SKM-1 treated with dmso at 0.1 percent for 144 hours (cell line): ENCODE measurements at regions not wholly inside any gene's neighbourhood (a gene's known extent, or its start where the extent isn't known, plus 50 kb on each side); places are given as distances from the start of the nearest gene placed in this dataset.

Source experiments
- DNase-seq: peaks from one replicate; lab custom pipeline; 2025; ENCODE audit not compliant: unreplicated experiment; lab: John Stamatoyannopoulos, UW

GRCh38 chr12:66903782-66904396 lies 225.0 kb upstream of the GRIP1 start:
- DNase-seq, result no peak

- DNase-seq, result no peak
Measured at GRCh38 chr12:66905201-66905600, 226.3 kb upstream of the GRIP1 start.

DNA sequence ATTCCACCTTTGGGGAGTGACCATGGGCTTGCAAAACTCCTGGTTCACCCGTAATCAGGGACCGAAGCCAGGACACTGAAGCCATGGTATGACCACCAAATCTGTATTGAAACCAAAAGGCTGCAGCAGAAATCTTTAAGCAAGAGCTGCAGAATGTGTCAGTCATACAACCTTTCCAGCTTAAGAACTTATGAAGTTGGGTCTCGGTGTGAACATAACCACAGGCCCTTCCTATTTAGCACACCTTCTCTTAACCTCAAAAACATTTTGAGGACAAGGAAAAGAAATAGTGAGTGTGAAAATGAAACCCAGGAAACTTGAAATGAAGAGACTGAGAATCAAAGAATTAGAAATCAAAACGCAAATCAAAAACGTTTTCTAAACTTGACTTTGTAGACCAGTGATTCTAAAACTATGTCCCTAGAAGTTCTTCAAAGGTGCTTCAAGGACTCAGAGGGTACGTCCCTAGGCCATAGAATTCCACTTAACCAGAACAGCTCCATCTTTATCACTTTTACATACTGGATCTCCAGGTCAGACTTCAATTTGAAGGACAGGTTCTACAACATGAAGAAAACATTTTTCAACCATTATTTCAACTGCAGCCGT lies 231.6 kb upstream of the GRIP1 start:
- no peak for DNase-seq

GRCh38 chr12:66915306-66915904 lies 236.5 kb upstream of the GRIP1 start:
- no peak for DNase-seq

DNA sequence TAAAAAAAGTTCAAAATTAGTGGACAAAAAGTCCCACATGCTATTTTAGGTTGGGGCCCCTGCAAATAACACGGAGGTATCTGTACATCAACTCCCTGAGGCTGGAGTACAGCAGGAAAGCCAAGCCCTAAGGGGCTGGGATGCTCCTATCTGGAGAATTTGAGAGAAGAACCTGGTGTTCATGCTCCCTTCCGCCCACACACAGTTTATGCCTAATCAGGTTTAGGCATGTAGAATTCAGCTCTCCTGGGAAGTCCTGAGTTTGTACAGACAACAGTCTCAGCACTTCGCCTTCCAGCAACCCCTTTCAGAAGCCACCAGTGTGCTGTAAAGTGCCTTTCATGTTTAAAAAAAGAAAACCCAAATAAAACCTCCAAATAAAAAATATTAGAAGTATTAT lies 237.3 kb upstream of the GRIP1 start:
- DNase-seq, result no peak

- no peak for DNase-seq
Measured at GRCh38 chr12:66919466-66919865, 240.6 kb upstream of the GRIP1 start.

DNA sequence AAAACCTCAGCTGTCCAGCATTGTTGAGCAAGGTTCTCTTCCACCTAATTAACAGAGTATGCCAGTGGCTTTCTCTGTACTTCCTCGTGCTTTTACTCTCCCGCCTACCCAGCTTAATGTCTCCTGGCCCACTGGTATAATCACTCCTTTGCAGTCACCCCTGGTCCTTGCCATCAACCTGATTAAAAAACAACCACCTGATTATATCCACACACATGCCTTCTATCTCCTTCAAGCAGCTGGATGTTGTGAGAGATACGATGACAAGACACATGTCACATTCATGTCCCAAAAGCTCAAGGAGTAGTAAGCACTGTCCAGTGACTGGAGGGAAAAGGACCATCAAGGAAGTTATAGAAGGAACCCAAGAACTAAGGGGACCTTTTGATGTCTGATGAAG lies 241.3 kb upstream of the GRIP1 start:
- DNase-seq, result no peak

GRCh38 chr12:66921151-66921550 lies 242.3 kb upstream of the GRIP1 start:
- DNase-seq, result no peak

DNA sequence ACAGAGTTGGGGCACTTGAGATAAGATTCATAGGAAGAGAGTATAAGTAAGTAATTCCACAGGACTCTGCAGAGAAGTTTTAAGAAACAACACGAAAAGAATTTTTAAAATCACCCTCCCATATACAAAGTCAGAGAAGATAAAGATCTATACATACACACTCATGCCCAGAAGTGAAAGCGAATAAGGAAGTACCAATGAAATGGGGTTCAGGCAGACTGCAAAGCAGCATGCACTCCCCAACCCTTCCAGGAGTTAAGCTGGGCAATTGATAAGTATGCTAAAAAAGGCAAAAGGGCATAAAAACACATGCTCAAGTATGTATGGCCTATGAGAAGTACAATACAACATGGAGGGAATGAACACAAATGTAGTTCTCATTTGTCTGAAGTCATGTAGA lies 246.2 kb upstream of the GRIP1 start:
- no peak for DNase-seq

GRCh38 chr12:66929121-66929520 lies 250.2 kb upstream of the GRIP1 start:
- DNase-seq, result no peak

DNA sequence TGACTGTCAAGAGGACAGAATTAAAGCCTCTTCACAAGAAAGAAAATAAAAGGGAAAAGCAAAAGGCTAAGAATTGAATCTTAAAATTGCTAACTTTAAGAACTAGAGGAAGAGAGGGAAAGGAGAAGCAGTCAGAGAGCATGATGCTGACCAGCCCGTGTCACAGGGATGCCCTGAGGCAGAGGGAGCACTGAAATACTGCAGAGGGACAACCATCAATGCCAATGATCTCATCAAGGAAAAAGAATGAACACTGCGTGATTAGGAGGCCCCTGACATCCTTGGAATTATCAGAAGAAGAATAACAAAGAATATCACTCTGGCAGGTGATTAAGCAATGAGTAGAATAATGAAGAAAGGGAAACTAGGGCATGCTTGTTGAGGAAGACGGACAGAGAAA lies 252.2 kb upstream of the GRIP1 start:
- DNase-seq, result no peak

DNA sequence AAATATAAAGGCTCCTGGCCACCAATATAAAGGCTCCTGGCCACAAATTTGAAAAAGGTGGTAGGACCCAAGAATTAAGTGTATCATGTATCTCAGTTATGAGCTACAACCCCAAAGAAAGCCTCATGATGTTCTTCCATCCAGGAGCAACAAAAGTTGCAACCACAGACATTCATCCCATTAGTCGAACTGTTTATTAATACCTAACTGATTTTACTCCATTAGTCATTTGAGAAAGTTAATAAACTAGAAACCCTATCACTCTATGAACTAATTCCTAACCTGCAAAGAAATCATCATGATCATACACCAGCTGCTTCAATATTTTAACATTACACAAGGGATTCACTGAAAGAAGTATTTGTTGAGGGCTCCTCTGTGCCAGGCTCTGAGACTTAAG lies 253.2 kb upstream of the GRIP1 start:
- DNase-seq, result no peak

- no peak for DNase-seq
Measured at GRCh38 chr12:66934302-66935062, 255.6 kb upstream of the GRIP1 start.

DNA sequence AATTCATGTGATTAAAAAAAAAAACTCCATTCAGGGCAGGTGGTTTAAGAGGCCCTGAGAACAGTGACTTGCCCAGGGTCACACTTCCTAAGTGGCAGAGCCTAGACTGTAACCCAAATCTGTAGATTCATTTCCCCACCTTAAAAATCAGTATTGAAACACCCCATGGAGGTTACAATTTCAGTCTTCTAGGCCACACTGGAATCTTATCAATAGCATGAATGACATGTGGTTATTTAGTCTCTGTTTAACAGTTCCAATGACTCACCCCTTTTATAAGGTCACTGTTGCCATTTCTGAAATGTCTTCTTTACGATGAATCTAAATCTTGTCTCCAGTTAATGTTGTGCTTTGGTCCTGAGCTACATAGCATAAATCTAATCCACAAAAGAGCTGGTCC lies 262.3 kb upstream of the GRIP1 start:
- no peak for DNase-seq

DNA sequence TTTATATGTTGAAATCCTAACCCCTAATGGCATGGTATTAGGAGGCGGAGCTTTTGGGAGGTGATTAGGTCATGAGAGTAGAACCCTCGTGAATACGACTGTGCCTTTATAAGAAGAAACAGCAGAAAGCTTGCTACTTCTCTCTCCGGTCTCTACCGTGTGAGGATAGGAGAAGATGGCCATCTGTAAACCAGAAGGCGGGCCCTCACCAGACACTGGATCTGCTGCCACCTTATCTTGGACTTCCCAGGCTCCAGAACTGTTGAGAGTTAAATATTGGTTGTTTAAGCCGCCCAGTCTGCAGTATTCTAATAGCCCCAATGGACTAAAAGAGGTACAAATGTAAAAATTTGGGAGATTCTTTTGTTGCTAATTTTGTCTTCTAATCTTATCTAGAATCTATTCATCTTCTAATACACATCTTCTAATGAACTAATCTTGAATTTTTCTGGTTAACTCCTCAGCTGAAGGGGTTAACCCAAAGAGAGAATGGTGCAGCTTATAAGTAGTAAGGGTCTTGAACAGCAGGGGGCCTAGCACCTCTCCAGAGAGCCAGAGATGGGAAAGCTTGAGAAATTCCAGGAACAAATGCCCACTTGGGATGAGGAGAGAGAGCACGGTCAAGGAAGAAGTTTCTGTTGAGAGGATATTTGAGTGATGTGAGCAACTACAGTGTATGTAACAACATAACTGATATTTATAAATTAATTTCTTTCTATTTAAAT lies 264.0 kb upstream of the GRIP1 start:
- DNase-seq, result no peak

DNA sequence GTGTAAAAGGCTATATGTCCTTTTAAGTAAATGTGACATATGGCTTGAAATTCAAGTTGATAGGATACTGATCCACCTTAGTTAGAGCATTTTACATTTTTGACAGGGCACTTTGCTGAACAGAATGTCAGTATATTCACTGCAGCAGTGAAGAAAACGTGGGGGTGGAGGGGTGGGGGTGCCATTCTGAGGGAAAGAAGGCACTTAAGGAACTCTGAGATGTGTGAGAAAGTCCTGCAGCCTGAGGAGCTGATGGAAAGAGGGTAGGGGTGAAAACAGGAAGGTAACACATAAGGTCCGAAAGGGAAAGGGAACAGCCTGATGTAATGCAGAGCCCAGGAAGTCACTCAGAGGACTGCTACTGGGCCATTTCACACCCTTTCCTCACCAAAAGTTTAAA lies 265.5 kb upstream of the GRIP1 start:
- DNase-seq, result no peak

DNA sequence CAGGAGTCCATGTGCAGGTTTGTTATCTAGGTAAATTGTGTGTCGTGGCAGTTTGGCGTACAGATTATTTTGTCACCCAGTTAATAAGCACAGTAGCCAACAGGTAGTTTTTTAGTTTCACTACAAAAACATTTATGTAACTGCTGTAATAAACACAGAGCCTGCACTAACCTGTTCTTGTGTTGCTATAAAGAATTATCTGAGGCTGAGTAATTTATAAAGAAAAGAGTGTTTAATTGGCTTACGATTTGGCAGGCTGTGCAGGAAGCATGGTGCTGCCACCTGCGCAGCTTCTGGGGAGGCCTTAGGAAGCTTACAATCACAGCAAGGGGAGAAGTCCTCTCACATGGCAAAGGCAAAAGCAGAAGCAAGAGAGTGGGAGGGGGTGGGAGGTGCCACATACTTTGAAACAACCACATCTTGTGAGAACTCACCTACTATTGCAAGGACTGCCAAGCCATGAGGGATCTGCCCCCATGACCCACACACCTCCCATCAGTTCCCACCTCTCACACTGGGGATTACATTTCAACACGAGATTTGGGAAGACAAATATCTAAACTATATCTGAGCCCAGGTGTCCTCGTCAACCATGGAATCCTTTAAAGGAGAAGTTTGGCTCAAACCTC lies 266.4 kb upstream of the GRIP1 start:
- DNase-seq, result no peak

DNA sequence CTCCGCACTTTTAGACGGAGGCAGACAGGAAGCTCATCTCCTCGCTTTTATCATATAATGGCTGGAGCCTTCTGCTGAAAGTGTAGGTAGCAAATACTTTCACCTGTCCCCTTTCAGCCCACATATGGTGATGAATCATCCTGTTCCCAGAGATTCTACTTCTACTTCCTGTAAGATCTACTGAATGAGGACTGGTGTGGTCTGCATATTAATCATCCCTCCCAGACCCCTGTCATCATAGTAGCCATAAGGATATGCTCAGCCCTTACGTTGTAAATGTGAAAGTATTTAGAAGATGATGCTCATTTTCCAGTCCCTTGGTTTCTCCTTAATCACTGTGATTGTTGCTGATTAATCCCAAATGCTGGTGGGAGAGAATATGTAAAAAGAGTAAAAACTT lies 268.2 kb upstream of the GRIP1 start:
- DNase-seq, result no peak

DNA sequence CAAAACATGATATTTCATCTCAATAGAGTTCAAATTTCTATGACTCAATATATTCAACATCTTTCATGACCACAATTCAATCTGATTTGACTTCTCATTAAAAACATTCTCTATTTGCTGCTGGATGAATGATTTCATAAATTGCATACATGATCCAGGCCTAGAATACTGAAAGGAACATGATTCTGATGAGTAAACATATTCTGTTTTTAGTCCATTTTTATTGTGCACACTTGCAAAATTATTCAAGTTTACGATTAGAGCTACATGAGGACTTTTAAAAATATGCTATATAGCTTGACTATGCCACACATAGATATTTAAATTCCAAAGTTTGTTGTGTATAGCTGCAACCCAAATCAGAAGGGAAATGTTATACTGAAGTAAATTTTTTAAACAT lies 273.8 kb upstream of the GRIP1 start:
- no peak for DNase-seq

DNA sequence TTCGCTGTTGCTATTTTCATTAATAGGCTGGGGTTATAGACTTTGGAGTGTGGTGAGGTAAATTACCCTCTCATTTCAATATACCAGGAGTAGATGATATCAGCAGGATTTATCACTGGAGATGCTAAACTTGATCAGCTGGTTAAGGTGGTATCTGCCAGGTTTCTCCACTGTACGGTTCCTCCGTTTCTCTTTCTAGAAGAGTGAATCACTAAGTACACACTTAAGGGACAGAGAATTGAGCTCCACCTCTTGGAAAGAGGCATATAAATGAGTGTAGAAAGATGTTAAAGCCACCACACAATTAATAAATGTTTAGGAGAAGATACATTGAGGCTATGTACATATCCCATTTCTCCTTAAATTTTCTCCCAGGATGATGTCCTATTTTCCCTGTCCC lies 277.4 kb upstream of the GRIP1 start:
- no peak for DNase-seq

DNA sequence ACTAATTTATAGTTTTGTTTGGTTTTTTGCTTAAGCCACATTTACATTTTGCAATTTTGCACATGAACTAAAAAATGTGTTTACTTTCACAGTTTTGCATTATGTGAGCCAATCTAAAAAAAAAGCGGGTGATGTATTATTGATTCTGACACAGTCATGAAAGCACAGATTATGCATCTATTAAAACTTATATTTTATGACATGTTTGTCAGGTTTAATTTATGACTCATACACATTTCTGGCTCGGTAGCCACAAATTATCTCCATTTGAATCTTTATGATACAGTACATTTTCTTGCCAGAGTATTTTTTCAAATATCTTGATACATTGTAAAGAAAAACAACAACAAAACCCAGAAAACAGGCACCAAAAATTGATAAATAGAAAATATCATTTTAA lies 280.4 kb upstream of the GRIP1 start:
- no peak for DNase-seq
